ENCODE measurements at regions not wholly inside any gene's neighbourhood (a gene's known extent, or its start where the extent isn't known, plus 50 kb on each side); places are given as distances from the start of the nearest gene placed in this dataset.

GRCh38 chr14:84013424-84013823, 1516.5 kb upstream of the FLRT2 start:
- TF ChIP-seq POLR2A (IDR thresholded peaks at IDR 0.05; ENCODE audit: low read length): no peak
- no peak for TF ChIP-seq GATA1 (IDR thresholded peaks at IDR 0.05; ENCODE audit: low read depth, low read length)

Measured in erythroblast (primary cell).